ENCODE measurements at regions not wholly inside any gene's neighbourhood (a gene's known extent, or its start where the extent isn't known, plus 50 kb on each side); places are given as distances from the start of the nearest gene placed in this dataset.

GRCh38 chr13:50566646-50567045 lies 276.8 kb downstream of the DLEU7 start:
- Histone ChIP-seq H3K4me3 (no peak overlapping the region), H3K9me3 (no peaks in the 10 kb centered on the region), H3K4me1 (no peaks in the 10 kb centered on the region), H3K36me3 (no peaks in the 10 kb centered on the region), H3K27ac (no peak overlapping the region), H3K27me3 (no peaks in the 10 kb centered on the region)
- no peak for DNase-seq (ENCODE audit: extremely low spot score in 2 of 2)
- TF ChIP-seq POLR2A (IDR thresholded peaks at IDR 0.05) (no peak), CTCF (IDR thresholded peaks at IDR 0.05) (no peak), POLR2AphosphoS5 (IDR thresholded peaks at IDR 0.05; ENCODE audit: insufficient read depth in 1 of 2, low read depth in 1 of 2) (no peak)
- intact Hi-C loops (cut with DNase I): no loop called here

GRCh38 chr13:50572129-50572528 lies 271.4 kb downstream of the DLEU7 start:
- intact Hi-C loops (cut with DNase I): no loop called here

GRCh38 chr13:50573066-50573465 lies 270.4 kb downstream of the DLEU7 start:
- Histone ChIP-seq H3K9me3 (no peaks in the 10 kb centered on the region), H3K4me1 (peaks cover 8% of the 10 kb centered on the region), H3K36me3 (no peaks in the 10 kb centered on the region), H3K27me3 (no peaks in the 10 kb centered on the region), H3K4me3 (no peak overlapping the region), H3K27ac (no peak overlapping the region)
- DNase-seq (ENCODE audit: extremely low spot score in 2 of 2): no peak
- intact Hi-C loops (cut with DNase I): no loop called here
- TF ChIP-seq CTCF (IDR thresholded peaks at IDR 0.05): no peak
- TF ChIP-seq POLR2A (IDR thresholded peaks at IDR 0.05): no peak
- no peak for TF ChIP-seq POLR2AphosphoS5 (IDR thresholded peaks at IDR 0.05; ENCODE audit: insufficient read depth in 1 of 2, low read depth in 1 of 2)

More at GRCh38 chr13:50572129-50572528, 271.4 kb downstream of the DLEU7 start:
- H3K36me3 ChIP-seq: no peaks in the 10 kb centered on the region
- DNase-seq (ENCODE audit: extremely low spot score in 2 of 2): no peak
- H3K27me3 ChIP-seq: no peaks in the 10 kb centered on the region
- H3K9me3 ChIP-seq: no peaks in the 10 kb centered on the region
- TF ChIP-seq POLR2A (IDR thresholded peaks at IDR 0.05) (no peak), CTCF (IDR thresholded peaks at IDR 0.05) (no peak), POLR2AphosphoS5 (IDR thresholded peaks at IDR 0.05; ENCODE audit: insufficient read depth in 1 of 2, low read depth in 1 of 2) (no peak)
- H3K27ac ChIP-seq: no peak overlapping the region
- no peak overlapping the region for H3K4me3 ChIP-seq
- peaks cover 8% of the 10 kb centered on the region for H3K4me1 ChIP-seq

GRCh38 chr13:50574731-50575130 lies 268.8 kb downstream of the DLEU7 start:
- intact Hi-C loops (cut with DNase I): no loop called here
- no peaks in the 10 kb centered on the region for H3K36me3 ChIP-seq
- no peaks in the 10 kb centered on the region for H3K9me3 ChIP-seq
- no peaks in the 10 kb centered on the region for H3K27me3 ChIP-seq
- TF ChIP-seq CTCF (IDR thresholded peaks at IDR 0.05): no peak
- no peak for TF ChIP-seq POLR2A (IDR thresholded peaks at IDR 0.05)
- TF ChIP-seq POLR2AphosphoS5 (IDR thresholded peaks at IDR 0.05; ENCODE audit: insufficient read depth in 1 of 2, low read depth in 1 of 2): no peak
- no peak overlapping the region for H3K4me3 ChIP-seq
- DNase-seq (ENCODE audit: extremely low spot score in 2 of 2): no peak
- H3K27ac ChIP-seq: no peak overlapping the region
- H3K4me1 ChIP-seq: peaks cover 8% of the 10 kb centered on the region

GRCh38 chr13:50575138-50575537 lies 268.4 kb downstream of the DLEU7 start:
- Histone ChIP-seq H3K36me3 (no peaks in the 10 kb centered on the region), H3K9me3 (no peaks in the 10 kb centered on the region), H3K4me1 (peaks cover 8% of the 10 kb centered on the region), H3K4me3 (no peak overlapping the region), H3K27me3 (no peaks in the 10 kb centered on the region), H3K27ac (no peak overlapping the region)
- DNase-seq (ENCODE audit: extremely low spot score in 2 of 2): no peak
- intact Hi-C loops (cut with DNase I): no loop called here
- TF ChIP-seq POLR2AphosphoS5 (IDR thresholded peaks at IDR 0.05; ENCODE audit: insufficient read depth in 1 of 2, low read depth in 1 of 2) (no peak), CTCF (IDR thresholded peaks at IDR 0.05) (no peak), POLR2A (IDR thresholded peaks at IDR 0.05) (no peak)

Measured in vagina (tissue), 2 donors.